Sigmoid colon (tissue), 6 donors: ENCODE measurements at regions not wholly inside any gene's neighbourhood (a gene's known extent, or its start where the extent isn't known, plus 50 kb on each side); places are given as distances from the start of the nearest gene placed in this dataset.

Experiments used
- DNase-seq: peaks from one replicate; pipeline ENCODE4 v3.0.0-alpha.2; 2019
- H3K27ac ChIP-seq, 4 donors: fragments of 200-600 bp; sonication (generic); one replicate each; pipeline ENCODE4 v1.5.1; 2016 to 2019; ENCODE audit warnings: mild to moderate bottlenecking in 1 of 4
- H3K27me3 ChIP-seq, 3 donors: fragments of 200-600 bp; sonication (generic); one replicate each; pipeline ENCODE4 v1.5.1; 2019; ENCODE audit warnings: mild to moderate bottlenecking in 1 of 3
- H3K36me3 ChIP-seq, 4 donors: fragments of 200-600 bp; sonication (generic); one replicate each; pipeline ENCODE4 v1.5.1; 2016 to 2019
- H3K4me1 ChIP-seq, 4 donors: fragments of 200-600 bp; sonication (generic); one replicate each; pipeline ENCODE4 v1.5.1; 2017 to 2019
- H3K4me3 ChIP-seq, 4 donors: fragments of 200-600 bp; sonication (generic); one replicate each; pipeline ENCODE4 v1.5.1; 2017 to 2019; ENCODE audit warnings: mild to moderate bottlenecking in 2 of 4, moderate library complexity in 1 of 4
- H3K9me3 ChIP-seq, 4 donors: fragments of 200-600 bp in 3 of 4; sonication (generic) in 3 of 4; one replicate each; pipeline versions ENCODE4 v1.5.1 to v1.6.1; 2013 to 2019
- CTCF ChIP-seq, 4 experiments: fragments of 450-650 bp in 3 of 4; fragments of 200-600 bp in 1 of 4; IDR thresholded peaks; one replicate each; pipeline ENCODE4 v1.5.1; 2016 to 2019; ENCODE audit warnings: antibody characterized with exemption in 4 of 4, mild to moderate bottlenecking in 3 of 4, moderate library complexity in 2 of 4
- EP300 ChIP-seq, 4 donors: sonication (generic); formaldehyde crosslinking; IDR thresholded peaks; one replicate each; pipeline ENCODE4 v1.6.1; 2017; ENCODE audit warnings: antibody characterized with exemption in 4 of 4
- POLR2A ChIP-seq, 2 donors: fragments of 450-650 bp; IDR thresholded peaks; one replicate each; pipeline ENCODE4 v1.6.1; 2016; ENCODE audit warnings: antibody characterized with exemption in 2 of 2, mild to moderate bottlenecking in 2 of 2, moderate library complexity in 2 of 2
- POLR2AphosphoS5 ChIP-seq, 4 donors: sonication (generic); formaldehyde crosslinking; IDR thresholded peaks; one replicate each; pipeline ENCODE4 v1.6.1; 2017; ENCODE audit warnings: antibody characterized with exemption in 4 of 4
- WGBS, 2 donors: extraction: QIAGEN DNeasy Blood & Tissue Kit; methylation state at CpG; one replicate each; pipeline ENCODE4 v1.1.7; 2013; 5-methylcytosine and 5-hydroxymethylcytosine counted together
- intact Hi-C: fragments of 100-400 bp; cut with DNase I; formaldehyde crosslinking; loops from one replicate; pipeline ENCODE4 v1.15.1; 2023
- donor health status: healthy with polysubstance abuse.
- donor health status: healthy.

GRCh38 chr3:197373096-197373495 lies 74.7 kb upstream of the DLG1 start:
- Histone ChIP-seq H3K4me1 (peaks cover 0 to 16% (median 14%) of the 10 kb centered on the region in 4 donors), H3K27ac (no peak overlapping the region), H3K4me3 (no peak overlapping the region), H3K9me3 (no peaks in the 10 kb centered on the region), H3K27me3 (no peaks in the 10 kb centered on the region), H3K36me3 (no peaks in the 10 kb centered on the region)
- no peak for TF ChIP-seq POLR2AphosphoS5 (IDR thresholded peaks at IDR 0.05)
- no peak for TF ChIP-seq CTCF (IDR thresholded peaks at IDR 0.05)
- no peak for TF ChIP-seq POLR2A (IDR thresholded peaks at IDR 0.05)
- no peak for TF ChIP-seq EP300 (IDR thresholded peaks at IDR 0.05)
- WGBS, 2 donors: 92 to 93% methylated on average over 8 of the region's 8 CpGs
- intact Hi-C loops: no loop called here
- DNase-seq: no peak

- peak overlapping the region in 2 of 4 donors; percentile 14 to 40 for H3K27ac ChIP-seq
- WGBS, 2 donors: 12 to 49% methylated on average over 7 of the region's 7 CpGs
Observed at GRCh38 chr3:197372047-197372661, 73.7 kb upstream of the DLG1 start.

GRCh38 chr3:197371591-197372046 lies 73.2 kb upstream of the DLG1 start:
- H3K27me3 ChIP-seq: no peaks in the 10 kb centered on the region
- TF ChIP-seq CTCF (IDR thresholded peaks at IDR 0.05): no peak
- no peak for TF ChIP-seq POLR2AphosphoS5 (IDR thresholded peaks at IDR 0.05)
- no peak for TF ChIP-seq EP300 (IDR thresholded peaks at IDR 0.05)
- no peak for TF ChIP-seq POLR2A (IDR thresholded peaks at IDR 0.05)
- no peaks in the 10 kb centered on the region for H3K36me3 ChIP-seq
- WGBS, 2 donors: 20 to 36% methylated on average over 1 of the region's 1 CpG
- H3K9me3 ChIP-seq: no peaks in the 10 kb centered on the region
- no peak overlapping the region for H3K4me3 ChIP-seq
- H3K27ac ChIP-seq: peak overlapping the region in 2 of 4 donors; percentile 14 to 40
- DNase-seq: no peak
- intact Hi-C loops: no loop called here
- peaks cover 0 to 24% (median 22%) of the 10 kb centered on the region in 4 donors for H3K4me1 ChIP-seq

More at GRCh38 chr3:197372047-197372661, 73.7 kb upstream of the DLG1 start:
- peaks cover 0 to 19% (median 16%) of the 10 kb centered on the region in 4 donors for H3K4me1 ChIP-seq
- H3K27me3 ChIP-seq: no peaks in the 10 kb centered on the region
- H3K36me3 ChIP-seq: no peaks in the 10 kb centered on the region
- DNase-seq: peak; percentile 58
- no peaks in the 10 kb centered on the region for H3K9me3 ChIP-seq
- H3K4me3 ChIP-seq: no peak overlapping the region
- intact Hi-C loops: no loop called here
- TF ChIP-seq POLR2A (IDR thresholded peaks at IDR 0.05): no peak
- TF ChIP-seq POLR2AphosphoS5 (IDR thresholded peaks at IDR 0.05): no peak
- TF ChIP-seq EP300 (IDR thresholded peaks at IDR 0.05): no peak
- no peak for TF ChIP-seq CTCF (IDR thresholded peaks at IDR 0.05)

GRCh38 chr3:197369545-197369944 lies 71.1 kb upstream of the DLG1 start:
- Histone ChIP-seq H3K36me3 (no peaks in the 10 kb centered on the region), H3K27me3 (no peaks in the 10 kb centered on the region), H3K4me3 (no peak overlapping the region), H3K9me3 (no peaks in the 10 kb centered on the region), H3K4me1 (peaks cover 0 to 31% (median 25%) of the 10 kb centered on the region in 4 donors), H3K27ac (no peak overlapping the region)
- 90 to 98% methylated on average over 2 of the region's 2 CpGs for WGBS, 2 donors
- DNase-seq: peak; percentile 40
- TF ChIP-seq POLR2AphosphoS5 (IDR thresholded peaks at IDR 0.05): no peak
- TF ChIP-seq EP300 (IDR thresholded peaks at IDR 0.05): no peak
- no peak for TF ChIP-seq POLR2A (IDR thresholded peaks at IDR 0.05)
- TF ChIP-seq CTCF (IDR thresholded peaks at IDR 0.05): no peak
- intact Hi-C loops: no loop called here

GRCh38 chr3:197368821-197369220 lies 70.4 kb upstream of the DLG1 start:
- Histone ChIP-seq H3K9me3 (no peaks in the 10 kb centered on the region), H3K4me3 (no peak overlapping the region), H3K36me3 (no peaks in the 10 kb centered on the region), H3K27ac (no peak overlapping the region), H3K27me3 (no peaks in the 10 kb centered on the region), H3K4me1 (peaks cover 0 to 31% (median 25%) of the 10 kb centered on the region in 4 donors)
- DNase-seq: peak; percentile 30
- intact Hi-C loops: no loop called here
- WGBS, 2 donors: 88% methylated on average over 4 of the region's 4 CpGs
- TF ChIP-seq POLR2A (IDR thresholded peaks at IDR 0.05) (no peak), CTCF (IDR thresholded peaks at IDR 0.05) (no peak), EP300 (IDR thresholded peaks at IDR 0.05) (no peak), POLR2AphosphoS5 (IDR thresholded peaks at IDR 0.05) (no peak)
